ENCODE measurements at regions not wholly inside any gene's neighbourhood (a gene's known extent, or its start where the extent isn't known, plus 50 kb on each side); places are given as distances from the start of the nearest gene placed in this dataset.

- TF ChIP-seq TAF1 (IDR thresholded peaks at IDR 0.05; ENCODE audit: low read depth, low read length): no peak
- TF ChIP-seq POLR2AphosphoS5 (IDR thresholded peaks at IDR 0.05; ENCODE audit: low read depth, low read length): no peak
- no peak for TF ChIP-seq POLR2A (IDR thresholded peaks at IDR 0.05; ENCODE audit: low read depth, low read length)
- no peak for TF ChIP-seq SPI1 (IDR thresholded peaks at IDR 0.05; ENCODE audit: low read depth, low read length)
Observed at GRCh38 chr7:111658546-111658945, 96.3 kb upstream of the IMMP2L start.
